Activated CD4-positive, alpha-beta T cell treated with anti-CD3 and anti-CD28 coated beads, Interleukin-2, amount 10 ng/mL, durations not matched to agents 24 days and 14 days (primary cell): ENCODE measurements at regions not wholly inside any gene's neighbourhood (a gene's known extent, or its start where the extent isn't known, plus 50 kb on each side); places are given as distances from the start of the nearest gene placed in this dataset.
"Not testable (repeated sequence)": the region's sequence is repeated elsewhere in the genome, so short reads cannot be mapped to it uniquely, and the experiment has no call there.

ENCODE experiments used
- DNase-seq: peaks from one replicate; pipeline ENCODE4 v3.0.0; 2022
- H3K27ac Mint-ChIP-seq: one replicate; pipeline ENCODE4 v1.8.0; 2022; ENCODE audit warnings: mild to moderate bottlenecking, mixed read lengths
- H3K27me3 Mint-ChIP-seq: one replicate; pipeline ENCODE4 v1.8.0; 2022; ENCODE audit warnings: mixed read lengths
- H3K36me3 Mint-ChIP-seq: one replicate; pipeline ENCODE4 v1.8.0; 2022; ENCODE audit warnings: low read depth, mild to moderate bottlenecking, mixed read lengths
- H3K4me1 Mint-ChIP-seq: one replicate; pipeline ENCODE4 v1.8.0; 2021; ENCODE audit warnings: mixed read lengths
- H3K4me3 Mint-ChIP-seq: one replicate; pipeline ENCODE4 v1.8.0; 2022; ENCODE audit warnings: mild to moderate bottlenecking, moderate library complexity, mixed read lengths
- H3K9me3 Mint-ChIP-seq: one replicate; pipeline ENCODE4 v1.8.0; 2021; ENCODE audit warnings: mixed read lengths
- intact Hi-C: fragments of 100-400 bp; cut with micrococcal nuclease; formaldehyde crosslinking; loops from one replicate; pipeline ENCODE4 v1.15.1; 2023

DNA sequence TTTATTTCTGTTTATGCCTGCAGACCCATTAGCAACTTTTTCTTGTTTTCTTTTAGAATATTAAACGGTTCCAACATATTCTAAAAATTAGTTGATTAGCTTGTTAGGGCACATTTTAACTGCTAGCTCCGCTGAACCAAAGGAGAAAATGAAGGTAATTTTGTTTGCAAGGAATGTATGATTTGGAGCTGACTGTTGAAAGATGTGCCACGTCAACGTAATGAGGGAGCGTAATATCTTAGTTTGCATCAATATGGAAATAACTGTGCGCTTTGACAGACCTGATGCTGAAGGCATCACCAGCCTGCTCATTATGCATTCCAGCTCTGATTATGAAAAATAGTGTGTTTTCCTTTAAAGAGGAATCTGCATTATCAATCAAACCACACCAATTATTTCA lies 102.0 kb upstream of the CTBP2 start:
- no peaks in the 10 kb centered on the region for H3K4me1 Mint-ChIP-seq
- intact Hi-C loops = no loop called here
- no peak overlapping the region for H3K27ac Mint-ChIP-seq
- H3K4me3 Mint-ChIP-seq = no peak overlapping the region
- peaks cover 6% of the 10 kb centered on the region for H3K9me3 Mint-ChIP-seq
- H3K27me3 Mint-ChIP-seq = no peaks in the 10 kb centered on the region
- H3K36me3 Mint-ChIP-seq = no peaks in the 10 kb centered on the region
- no peak for DNase-seq

DNA sequence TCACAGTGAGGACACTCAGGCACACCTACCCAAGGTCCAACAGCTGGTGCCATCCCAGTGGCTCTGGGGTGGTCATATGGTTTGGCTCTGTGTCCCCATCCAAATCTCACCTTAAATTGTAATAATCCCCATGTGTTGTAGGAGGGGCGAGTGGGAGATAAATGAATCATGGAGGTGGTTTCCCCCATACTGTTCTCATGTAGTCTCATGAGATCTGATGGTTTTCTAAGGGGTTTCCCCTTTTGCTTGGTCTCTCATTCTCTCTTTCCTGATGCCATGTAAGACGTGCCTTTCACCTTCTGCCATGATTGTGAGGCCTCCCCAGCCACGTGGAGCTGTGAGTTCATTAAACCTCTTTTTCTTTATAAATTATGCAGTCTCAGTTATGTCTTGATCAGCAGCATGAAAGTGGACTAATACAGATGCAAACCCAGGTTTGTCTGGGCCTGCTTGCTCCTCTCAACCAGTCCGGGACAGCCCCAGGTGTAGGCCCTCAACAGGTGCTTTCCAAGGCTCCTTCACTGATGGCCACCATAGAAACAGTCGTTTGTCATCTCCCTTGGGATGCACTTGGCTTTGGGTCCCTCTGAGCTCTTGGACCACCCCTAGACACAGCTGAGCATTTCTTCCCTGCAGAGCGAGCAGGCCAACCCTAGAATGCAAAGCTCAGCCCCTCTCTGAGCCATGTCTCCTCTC lies 101.3 kb upstream of the CTBP2 start:
- no peak overlapping the region for H3K27ac Mint-ChIP-seq
- no peaks in the 10 kb centered on the region for H3K27me3 Mint-ChIP-seq
- no peaks in the 10 kb centered on the region for H3K36me3 Mint-ChIP-seq
- H3K4me1 Mint-ChIP-seq = no peaks in the 10 kb centered on the region
- intact Hi-C loops = no loop called here
- no peak for DNase-seq
- peaks cover 6% of the 10 kb centered on the region for H3K9me3 Mint-ChIP-seq
- H3K4me3 Mint-ChIP-seq = no peak overlapping the region

DNA sequence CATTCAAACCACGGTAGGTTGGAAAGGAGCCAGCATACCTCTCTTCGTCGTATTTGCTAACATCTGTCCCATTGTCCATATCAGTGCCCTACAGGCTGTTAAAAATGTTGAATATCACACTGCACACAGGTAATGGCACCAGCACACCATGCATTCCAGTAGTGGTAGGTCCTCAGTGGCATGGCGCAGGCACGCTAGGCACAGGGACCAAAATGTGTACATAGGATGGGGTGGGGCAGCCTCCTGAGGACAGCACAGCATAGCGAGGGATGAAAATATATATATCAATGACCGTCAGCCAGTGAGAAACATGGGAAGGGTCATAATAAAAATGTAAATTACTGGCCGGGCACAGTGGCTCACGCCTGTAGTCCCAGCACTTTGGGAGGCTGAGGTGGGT lies 99.9 kb upstream of the CTBP2 start:
- Mint-ChIP-seq H3K36me3 (no peaks in the 10 kb centered on the region), H3K27ac (no peak overlapping the region), H3K4me1 (no peaks in the 10 kb centered on the region), H3K4me3 (no peak overlapping the region), H3K27me3 (no peaks in the 10 kb centered on the region), H3K9me3 (peaks cover 6% of the 10 kb centered on the region)
- DNase-seq = no peak
- intact Hi-C loops = no loop called here

DNA sequence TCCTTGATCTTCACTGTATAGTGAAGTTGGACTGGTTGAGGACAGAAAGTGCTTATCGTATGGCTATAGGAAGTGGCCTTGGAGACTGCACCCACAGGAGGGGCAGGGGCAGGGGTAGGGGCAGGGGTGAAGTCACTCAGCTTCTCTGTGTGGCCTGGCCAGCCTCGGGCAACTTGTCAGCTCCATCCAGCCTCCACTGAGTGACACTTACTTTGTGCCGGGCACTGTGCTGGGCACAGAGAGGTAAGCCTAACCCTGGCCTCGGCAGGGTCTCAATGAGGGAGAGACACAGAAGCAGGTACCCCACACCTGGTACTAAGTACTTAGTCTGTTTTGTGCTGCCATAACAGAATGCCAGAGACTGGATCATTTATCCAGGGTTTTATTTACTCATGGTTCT lies 99.3 kb upstream of the CTBP2 start:
- Mint-ChIP-seq H3K36me3 (no peaks in the 10 kb centered on the region), H3K4me1 (no peaks in the 10 kb centered on the region), H3K9me3 (peaks cover 6% of the 10 kb centered on the region), H3K27ac (no peak overlapping the region), H3K4me3 (no peak overlapping the region), H3K27me3 (no peaks in the 10 kb centered on the region)
- intact Hi-C loops = no loop called here
- DNase-seq = no peak

DNA sequence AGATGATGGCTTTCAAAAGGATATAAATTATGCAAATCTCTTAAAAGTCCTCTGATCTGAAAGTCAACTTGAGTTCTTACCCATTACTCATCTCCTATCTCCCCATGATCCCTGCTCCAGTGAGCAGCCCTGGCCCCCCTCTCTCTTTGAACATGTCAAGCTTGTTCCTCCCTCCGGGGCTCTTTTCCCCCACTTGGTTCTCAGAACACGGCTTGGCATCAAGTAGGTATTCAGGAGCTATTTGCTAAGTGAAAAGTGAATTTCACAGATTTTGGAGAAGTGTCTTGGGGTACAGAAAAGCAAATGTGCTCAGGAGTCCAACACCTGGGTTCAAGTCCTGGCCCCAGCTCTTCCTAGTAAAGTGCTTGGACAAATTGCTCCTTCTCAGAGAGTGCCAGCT lies 98.3 kb upstream of the CTBP2 start:
- no peaks in the 10 kb centered on the region for H3K36me3 Mint-ChIP-seq
- no peak overlapping the region for H3K4me3 Mint-ChIP-seq
- no peaks in the 10 kb centered on the region for H3K27me3 Mint-ChIP-seq
- H3K9me3 Mint-ChIP-seq = peaks cover 6% of the 10 kb centered on the region
- intact Hi-C loops = no loop called here
- DNase-seq = no peak
- no peaks in the 10 kb centered on the region for H3K4me1 Mint-ChIP-seq
- H3K27ac Mint-ChIP-seq = no peak overlapping the region

DNA sequence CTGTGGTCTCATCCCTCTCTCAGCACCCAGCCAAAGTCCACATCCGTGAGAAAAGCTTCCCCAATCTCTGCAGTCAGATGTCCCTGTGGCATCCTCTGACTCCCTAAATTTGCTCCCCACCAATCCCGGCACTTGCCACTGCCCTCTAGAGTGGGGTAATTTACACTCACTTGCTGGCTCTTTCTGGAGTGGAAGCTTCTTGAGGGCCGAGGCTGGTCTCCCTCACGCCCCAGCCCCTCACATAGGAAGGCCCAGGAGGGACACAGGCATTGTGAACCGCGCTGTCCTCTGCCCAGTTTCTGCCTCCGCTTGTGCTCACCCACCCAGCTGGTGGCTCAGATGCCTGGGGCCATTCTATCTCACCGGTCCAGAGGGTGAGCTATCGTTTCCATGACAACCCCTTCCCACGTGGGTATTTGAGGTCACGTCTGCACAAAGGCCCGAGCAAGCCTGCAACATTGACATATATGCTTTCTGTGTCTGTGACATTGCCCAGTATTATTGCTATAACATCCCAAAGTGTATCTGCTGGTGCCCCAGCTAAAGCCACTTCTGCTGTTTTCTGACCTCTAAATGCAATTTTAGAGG lies 97.3 kb upstream of the CTBP2 start:
- DNase-seq = no peak
- Mint-ChIP-seq H3K4me1 (no peaks in the 10 kb centered on the region), H3K27ac (no peak overlapping the region), H3K27me3 (no peaks in the 10 kb centered on the region), H3K36me3 (no peaks in the 10 kb centered on the region), H3K4me3 (no peak overlapping the region), H3K9me3 (peaks cover 12% of the 10 kb centered on the region)
- intact Hi-C loops = no loop called here

DNA sequence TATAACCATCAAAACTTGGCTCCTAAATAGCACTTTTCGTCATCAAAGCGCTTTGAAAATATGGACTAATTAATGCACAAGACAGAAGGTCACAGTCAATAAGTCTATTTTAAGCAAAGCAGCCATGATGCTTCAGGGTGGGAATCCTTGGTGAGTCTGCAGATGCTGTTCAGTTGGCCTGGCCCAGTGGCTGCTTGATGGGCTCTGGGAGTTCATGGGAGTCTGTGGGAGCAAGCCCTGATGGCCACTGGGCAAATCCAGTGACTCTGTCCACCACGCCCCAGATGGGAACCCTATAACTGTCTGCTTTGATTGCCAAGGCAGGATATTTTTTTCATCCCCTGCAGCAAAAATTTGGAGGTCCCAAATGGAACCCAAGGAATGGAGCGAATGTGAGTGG lies 95.7 kb upstream of the CTBP2 start:
- Mint-ChIP-seq H3K27me3 (no peaks in the 10 kb centered on the region), H3K4me3 (no peak overlapping the region), H3K9me3 (peaks cover 20% of the 10 kb centered on the region), H3K4me1 (no peaks in the 10 kb centered on the region), H3K27ac (no peak overlapping the region), H3K36me3 (no peaks in the 10 kb centered on the region)
- intact Hi-C loops = no loop called here
- no peak for DNase-seq

DNA sequence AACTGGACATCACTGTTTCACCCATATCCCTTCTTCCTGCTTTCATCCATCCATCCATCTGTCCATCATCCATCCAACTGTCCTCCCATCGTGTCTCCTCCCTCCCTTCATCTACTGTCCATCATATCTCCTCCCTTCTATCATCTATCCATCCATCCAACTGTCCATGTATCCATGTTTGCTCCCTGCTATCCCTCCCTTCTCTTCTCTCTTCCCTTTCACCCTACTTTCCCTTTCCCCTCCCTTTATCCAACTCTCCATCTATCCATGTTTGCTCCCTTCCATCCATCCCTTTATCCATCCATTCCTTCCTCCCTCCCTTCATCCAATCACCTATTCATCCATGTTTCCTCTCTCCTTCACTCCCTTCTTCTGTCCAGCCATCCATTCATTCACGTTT lies 92.6 kb upstream of the CTBP2 start:
- DNase-seq = no peak
- intact Hi-C loops = no loop called here
- Mint-ChIP-seq H3K27ac (no peak overlapping the region), H3K9me3 (peaks cover 18% of the 10 kb centered on the region), H3K27me3 (no peaks in the 10 kb centered on the region), H3K36me3 (no peaks in the 10 kb centered on the region), H3K4me1 (no peaks in the 10 kb centered on the region), H3K4me3 (no peak overlapping the region)

DNA sequence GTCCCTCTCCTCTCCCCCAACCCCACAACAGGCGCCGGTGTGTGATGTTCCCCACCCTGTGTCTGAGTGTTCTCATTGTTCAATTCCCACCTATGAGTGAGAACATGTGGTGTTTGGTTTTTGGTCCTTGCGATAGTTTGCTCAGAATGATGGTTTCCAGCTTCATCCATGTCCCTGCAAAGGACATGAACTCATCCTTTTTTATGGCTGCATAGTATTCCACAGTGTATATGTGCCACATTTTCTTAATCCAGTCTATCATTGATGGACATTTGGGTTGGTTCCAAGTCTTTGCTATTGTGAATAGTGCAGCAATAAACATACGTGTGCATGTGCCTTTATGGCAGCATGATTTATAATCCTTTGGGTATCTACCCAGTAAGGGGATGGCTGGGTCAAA lies 90.5 kb upstream of the CTBP2 start:
- intact Hi-C loops, H3K27me3 Mint-ChIP-seq, H3K4me1 Mint-ChIP-seq, H3K36me3 Mint-ChIP-seq, DNase-seq, H3K27ac Mint-ChIP-seq, H3K4me3 Mint-ChIP-seq: not testable (repeated sequence)
- H3K9me3 Mint-ChIP-seq = peaks cover 18% of the 10 kb centered on the region

DNA sequence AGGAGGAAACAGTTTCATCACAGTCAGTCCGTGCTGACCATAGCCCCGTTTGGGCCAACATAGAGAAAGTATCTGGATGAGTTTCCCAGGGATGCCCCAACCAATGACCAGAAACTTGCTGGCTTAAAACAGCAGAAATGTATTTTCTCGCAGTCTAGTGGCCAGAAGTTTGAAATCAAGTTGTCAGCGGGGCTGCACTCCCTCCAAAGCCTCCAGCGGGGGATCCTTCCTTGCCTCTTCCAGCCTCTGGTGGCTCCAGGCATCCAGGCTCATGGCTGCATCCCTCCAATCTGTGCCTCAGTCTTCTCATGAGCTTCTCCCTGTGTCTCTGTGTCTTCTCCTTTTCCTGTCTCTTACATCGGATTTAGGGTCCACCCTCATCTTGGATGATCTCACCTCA lies 89.6 kb upstream of the CTBP2 start:
- H3K27ac Mint-ChIP-seq = no peak overlapping the region
- no peaks in the 10 kb centered on the region for H3K4me1 Mint-ChIP-seq
- no peak overlapping the region for H3K4me3 Mint-ChIP-seq

DNA sequence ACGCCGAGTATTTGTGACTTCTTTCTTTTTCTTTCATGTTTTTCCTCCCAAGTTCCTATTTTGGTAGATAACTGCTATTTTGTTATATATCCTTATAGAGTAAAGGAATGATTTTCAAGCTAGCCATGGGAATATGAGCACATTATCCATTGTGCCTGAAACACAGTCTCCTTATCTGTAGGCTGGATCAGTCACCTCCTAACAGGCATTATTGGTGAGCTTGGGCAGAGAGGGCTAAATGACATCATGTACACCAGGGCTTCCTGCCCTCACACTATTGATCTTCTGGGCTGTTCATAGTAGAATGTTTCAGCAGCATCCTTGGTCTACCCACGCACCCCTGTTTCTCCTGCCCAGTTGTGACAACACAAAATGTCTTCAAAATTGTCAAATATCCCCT lies 88.1 kb upstream of the CTBP2 start:
- Mint-ChIP-seq H3K4me1 (no peaks in the 10 kb centered on the region), H3K27ac (no peak overlapping the region), H3K27me3 (no peaks in the 10 kb centered on the region), H3K9me3 (peaks cover 18% of the 10 kb centered on the region), H3K4me3 (no peak overlapping the region), H3K36me3 (no peaks in the 10 kb centered on the region)
- DNase-seq = no peak
- intact Hi-C loops = no loop called here

More for the DNA sequence above, 89.6 kb upstream of the CTBP2 start:
- Mint-ChIP-seq H3K27me3 (no peaks in the 10 kb centered on the region), H3K9me3 (peaks cover 18% of the 10 kb centered on the region), H3K36me3 (no peaks in the 10 kb centered on the region)
- intact Hi-C loops = no loop called here
- DNase-seq = no peak

DNA sequence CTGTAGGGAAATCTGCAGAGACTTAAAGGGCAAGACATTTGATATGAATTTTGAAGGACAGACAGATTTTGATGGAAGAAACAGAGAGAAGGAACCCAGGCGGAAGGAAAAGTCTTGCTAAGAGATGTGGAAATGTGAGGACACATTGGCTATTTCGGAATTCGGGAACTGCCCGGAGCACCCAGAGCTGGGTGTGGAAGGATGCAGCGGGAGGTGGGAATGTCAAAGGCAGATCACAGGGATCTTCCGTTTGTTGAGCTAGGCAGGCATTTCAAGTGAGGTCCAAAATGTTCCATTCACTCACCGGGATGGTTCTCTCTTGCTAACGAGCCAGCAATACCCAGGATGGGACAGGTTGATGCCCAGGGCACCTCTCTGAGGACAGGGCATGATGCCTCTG lies 87.2 kb upstream of the CTBP2 start:
- no peak for DNase-seq
- H3K27ac Mint-ChIP-seq = no peak overlapping the region
- no peaks in the 10 kb centered on the region for H3K4me1 Mint-ChIP-seq
- intact Hi-C loops = no loop called here
- peaks cover 12% of the 10 kb centered on the region for H3K9me3 Mint-ChIP-seq
- H3K36me3 Mint-ChIP-seq = no peaks in the 10 kb centered on the region
- H3K27me3 Mint-ChIP-seq = no peaks in the 10 kb centered on the region
- H3K4me3 Mint-ChIP-seq = no peak overlapping the region

DNA sequence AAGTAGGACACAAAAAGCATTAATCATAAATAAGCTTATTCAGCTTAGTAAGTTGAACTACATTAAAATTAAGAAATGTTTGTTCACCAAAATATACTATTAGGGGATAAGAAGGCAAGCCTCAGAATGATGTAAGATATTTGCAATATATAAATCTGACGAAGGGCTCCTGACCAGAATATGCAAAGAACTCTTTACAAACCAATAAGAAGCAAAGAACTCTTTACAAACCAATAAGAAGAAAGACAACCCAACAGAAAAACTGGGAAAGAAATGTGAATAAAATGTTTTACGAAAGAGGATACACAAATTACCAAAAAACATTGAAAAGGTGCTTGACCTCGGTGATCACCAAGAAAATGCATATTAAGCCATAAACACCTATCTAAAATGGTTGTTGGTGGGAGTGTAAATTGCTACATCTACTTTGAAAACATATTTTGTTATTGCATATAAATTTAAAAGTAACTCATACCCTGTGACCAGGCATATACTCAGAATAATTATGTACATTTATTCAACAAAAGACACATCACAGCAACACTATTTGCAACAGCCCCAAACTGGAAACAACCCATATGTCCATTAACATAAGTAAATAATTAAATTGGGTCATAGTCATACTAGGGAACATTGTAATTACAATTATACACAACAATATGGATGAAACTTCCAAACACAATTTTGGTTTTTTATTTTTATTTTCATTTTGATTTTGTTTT lies 83.3 kb upstream of the CTBP2 start:
- H3K27ac Mint-ChIP-seq = no peak overlapping the region
- no peak overlapping the region for H3K4me3 Mint-ChIP-seq
- intact Hi-C loops = no loop called here
- DNase-seq = no peak
- no peaks in the 10 kb centered on the region for H3K36me3 Mint-ChIP-seq
- H3K9me3 Mint-ChIP-seq = peaks cover 2% of the 10 kb centered on the region
- no peaks in the 10 kb centered on the region for H3K4me1 Mint-ChIP-seq
- H3K27me3 Mint-ChIP-seq = no peaks in the 10 kb centered on the region

DNA sequence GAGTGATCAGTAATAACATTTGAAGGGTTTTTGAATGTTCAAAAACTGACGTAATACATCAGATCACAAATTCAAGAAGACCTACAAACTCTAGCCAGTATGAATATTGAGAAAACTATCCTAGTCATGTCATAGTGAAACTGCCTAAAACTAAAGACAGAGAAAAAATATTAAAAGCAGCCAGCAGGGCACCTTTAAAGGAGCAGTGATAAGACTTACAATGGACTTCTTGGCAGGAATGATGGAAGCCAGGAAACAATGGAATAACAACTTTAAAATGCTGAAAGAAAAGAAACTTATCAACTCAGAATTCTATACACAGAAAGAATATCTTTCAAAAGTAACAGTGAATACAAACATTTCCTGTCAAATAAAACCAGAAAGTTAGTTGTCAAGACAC lies 78.3 kb upstream of the CTBP2 start:
- no peaks in the 10 kb centered on the region for H3K27me3 Mint-ChIP-seq
- peaks cover 11% of the 10 kb centered on the region for H3K9me3 Mint-ChIP-seq
- no peaks in the 10 kb centered on the region for H3K36me3 Mint-ChIP-seq
- no peaks in the 10 kb centered on the region for H3K4me1 Mint-ChIP-seq
- H3K4me3 Mint-ChIP-seq = no peak overlapping the region
- no peak overlapping the region for H3K27ac Mint-ChIP-seq
- intact Hi-C loops = no loop called here
- no peak for DNase-seq
